ENCODE measurements at regions not wholly inside any gene's neighbourhood (a gene's known extent, or its start where the extent isn't known, plus 50 kb on each side); places are given as distances from the start of the nearest gene placed in this dataset.
"Not testable (repeated sequence)": the region's sequence is repeated elsewhere in the genome, so short reads cannot be mapped to it uniquely, and the experiment has no call there.

- TF ChIP-seq CTCF (conservative IDR thresholded peaks at IDR 0.05 in 1 of 2, IDR thresholded peaks at IDR 0.05 in 1 of 2; ENCODE audit: low read depth in 1 of 2, low read length in 2 of 2); EZH2 (IDR thresholded peaks at IDR 0.05; ENCODE audit: low read length, missing control alignments): not testable (repeated sequence)
These were observed 58.4 kb upstream of the TSPY4 start for GRCh38 chrY:9278842-9279241.
